DND-41 (cell line): ENCODE measurements at regions not wholly inside any gene's neighbourhood (a gene's known extent, or its start where the extent isn't known, plus 50 kb on each side); places are given as distances from the start of the nearest gene placed in this dataset.

Experiments
- ATAC-seq: fragments of 200-7000 bp; cut with Tn5 transposase; 3 replicates; pipeline ENCODE4 v1.9.1; 2021; ENCODE audit warnings: low read depth; ENCODE audit not compliant: insufficient read depth
- DNase-seq: peaks from one replicate; pipeline ENCODE4 v3.0.0-alpha.2; 2020
- H2AFZ ChIP-seq: 2 replicates; pipeline ENCODE4 v1.6.0; 2012; ENCODE audit warnings: low read depth, low read length
- H3K27ac ChIP-seq: 2 replicates; pipeline ENCODE4 v1.5.1; 2012; ENCODE audit warnings: low read length, inconsistent platforms
- H3K27me3 ChIP-seq: fragments of 200-600 bp; sonication (generic); 2 replicates; pipeline ENCODE4 v1.6.0; 2012; ENCODE audit warnings: low read length, mild to moderate bottlenecking, inconsistent platforms; ENCODE audit not compliant: insufficient read depth, poor library complexity
- H3K36me3 ChIP-seq: 2 replicates; pipeline ENCODE4 v1.5.1; 2012; ENCODE audit warnings: low read length, inconsistent platforms; ENCODE audit not compliant: insufficient read depth
- H3K4me1 ChIP-seq: 2 replicates; pipeline ENCODE4 v1.5.1; 2012; ENCODE audit warnings: mild to moderate bottlenecking, low read length; ENCODE audit not compliant: insufficient read depth
- H3K4me2 ChIP-seq: 2 replicates; pipeline ENCODE4 v1.6.0; 2012; ENCODE audit warnings: mild to moderate bottlenecking, moderate library complexity, low read length, inconsistent platforms; ENCODE audit not compliant: insufficient read depth
- H3K4me3 ChIP-seq, 2 experiments: fragments of 200-600 bp in 1 of 2; shearing (Covaris generic) in 1 of 2; 2 replicates each; pipeline ENCODE4 v1.5.1; 2012 to 2016; ENCODE audit warnings: inconsistent platforms in 2 of 2, low read length in 2 of 2, mild to moderate bottlenecking in 2 of 2, low read depth in 1 of 2, moderate library complexity in 1 of 2
- H3K79me2 ChIP-seq: 2 replicates; pipeline ENCODE4 v1.6.0; 2012; ENCODE audit warnings: low read length, inconsistent platforms; ENCODE audit not compliant: insufficient read depth
- H3K9ac ChIP-seq: 2 replicates; pipeline ENCODE4 v1.6.0; 2012; ENCODE audit warnings: low read depth, mild to moderate bottlenecking, inconsistent platforms, low read length, moderate library complexity
- H3K9me3 ChIP-seq: 2 replicates; pipeline ENCODE4 v1.5.1; 2012; ENCODE audit warnings: low read length, moderate library complexity, mild to moderate bottlenecking, inconsistent platforms; ENCODE audit not compliant: insufficient read depth, severe bottlenecking
- H4K20me1 ChIP-seq: 2 replicates; pipeline ENCODE4 v1.6.0; 2012; ENCODE audit warnings: low read length; ENCODE audit not compliant: insufficient read depth
- CTCF ChIP-seq: IDR thresholded peaks from 2 replicates; pipeline ENCODE4 v1.5.1; 2012; ENCODE audit warnings: borderline replicate concordance, low read length, moderate library complexity, mild to moderate bottlenecking; ENCODE audit not compliant: poor library complexity, severe bottlenecking; ENCODE audit errors: extremely low read depth
- EZH2 ChIP-seq: IDR thresholded peaks from 3 replicates; pipeline ENCODE4 v1.6.1; 2012; ENCODE audit warnings: borderline replicate concordance, low read depth, mild to moderate bottlenecking, moderate library complexity, low read length, inconsistent platforms; ENCODE audit not compliant: severe bottlenecking

GRCh38 chr12:46526233-46526632 is 153.7 kb upstream of the SLC38A2 start:
- DNase-seq (no peak), ATAC-seq (no peak)
- no peaks in the 10 kb centered on the region for H3K27me3 ChIP-seq
- H3K9me3 ChIP-seq = peaks cover 10% of the 10 kb centered on the region
- H3K79me2 ChIP-seq = no peaks in the 10 kb centered on the region
- H3K27ac ChIP-seq = no peak overlapping the region
- H3K4me1 ChIP-seq = peaks cover 29% of the 10 kb centered on the region
- H3K36me3 ChIP-seq = peaks cover 2% of the 10 kb centered on the region; the same call in 1 of the 2 replicates
- H2AFZ ChIP-seq = no peak overlapping the region
- H3K4me3 ChIP-seq = no peak overlapping the region
- no peak overlapping the region for H3K9ac ChIP-seq
- TF ChIP-seq EZH2 = no peak
- no peak for TF ChIP-seq CTCF
- H4K20me1 ChIP-seq = no peaks in the 10 kb centered on the region
- no peak overlapping the region for H3K4me2 ChIP-seq

GRCh38 chr12:46524778-46525177 is 152.2 kb upstream of the SLC38A2 start:
- DNase-seq = no peak
- no peaks in the 10 kb centered on the region for H4K20me1 ChIP-seq
- no peaks in the 10 kb centered on the region for H3K36me3 ChIP-seq
- no peaks in the 10 kb centered on the region for H3K9me3 ChIP-seq
- H3K4me3 ChIP-seq = 0 out of 4 replicates have a peak overlapping the region, but pooled peaks of 1 of the 2 experiments have one; percentile 49
- peak overlapping the region; percentile 65 for H2AFZ ChIP-seq
- H3K79me2 ChIP-seq = no peaks in the 10 kb centered on the region
- H3K27ac ChIP-seq = peak overlapping the region; percentile 84
- TF ChIP-seq EZH2 (no peak), CTCF (no peak)
- H3K9ac ChIP-seq = no peak overlapping the region
- no peak for ATAC-seq
- H3K4me1 ChIP-seq = peaks cover 29% of the 10 kb centered on the region
- H3K27me3 ChIP-seq = no peaks in the 10 kb centered on the region
- peak overlapping the region; percentile 67 for H3K4me2 ChIP-seq

GRCh38 chr12:46523863-46524770 is 151.5 kb upstream of the SLC38A2 start:
- peak overlapping the region; percentile 67 for H3K4me2 ChIP-seq
- H3K4me3 ChIP-seq = peak overlapping the region in 1 of 2 experiments; percentile 49; a peak in 2 of 4 replicates
- peak; percentile 97 for ATAC-seq
- peaks cover 29% of the 10 kb centered on the region for H3K4me1 ChIP-seq
- H3K36me3 ChIP-seq = no peaks in the 10 kb centered on the region
- TF ChIP-seq CTCF (no peak), EZH2 (no peak)
- H3K27me3 ChIP-seq = no peaks in the 10 kb centered on the region
- H4K20me1 ChIP-seq = no peaks in the 10 kb centered on the region
- peak; percentile 77 for DNase-seq
- peak overlapping the region; percentile 56 for H3K9ac ChIP-seq
- H2AFZ ChIP-seq = peak overlapping the region; percentile 65
- H3K27ac ChIP-seq = peak overlapping the region; percentile 84
- no peaks in the 10 kb centered on the region for H3K9me3 ChIP-seq
- H3K79me2 ChIP-seq = no peaks in the 10 kb centered on the region
